ENCODE measurements at regions not wholly inside any gene's neighbourhood (a gene's known extent, or its start where the extent isn't known, plus 50 kb on each side); places are given as distances from the start of the nearest gene placed in this dataset.

GRCh38 chr15:70431854-70432253 lies 331.5 kb downstream of the UACA start:
- H3K4me1 ChIP-seq (ENCODE audit: control insufficient read depth, insufficient read depth, low read length) = peaks cover 24% of the 10 kb centered on the region
- ATAC-seq (no peak), FAIRE-seq (no peak), DNase-seq (ENCODE audit: low read depth, low spot score) (no peak)
- H3K4me3 ChIP-seq = no peak overlapping the region
- TF ChIP-seq POLR2A (IDR thresholded peaks at IDR 0.05; ENCODE audit: low read depth, low read length) = no peak
- no peak for TF ChIP-seq TARDBP (IDR thresholded peaks at IDR 0.05; ENCODE audit: borderline replicate concordance)
- no peak for TF ChIP-seq ZBTB33 (IDR thresholded peaks at IDR 0.05)
- TF ChIP-seq MEF2A (IDR thresholded peaks at IDR 0.05; ENCODE audit: insufficient read depth, low read depth, low read length) = no peak
- TF ChIP-seq JUND (IDR thresholded peaks at IDR 0.05; ENCODE audit: low read depth, low read length) = no peak
- ChIA-PET POLR2A (no interaction called here), SMC1A (ENCODE audit: uncharacterized antibody, unreplicated experiment) (no interaction called here), CTCF (interaction anchor here (0.5 kb wide), 1 partner anchor 149 kb away, joined by 3 read pairs; no protein-coding TSS in a partner anchor), RAD21 (ENCODE audit: unreplicated experiment) (interaction anchor here (1.2 kb wide), 1 partner anchor 956 kb away, joined by 3 read pairs; no protein-coding TSS in a partner anchor)
- H3K9me3 ChIP-seq (replicated peaks; ENCODE audit: control insufficient read depth, insufficient read depth, low read length) = peaks cover 2% of the 10 kb centered on the region; the same call in 1 of the 3 replicates
- no peaks in the 10 kb centered on the region for H3K79me2 ChIP-seq (ENCODE audit: control insufficient read depth, insufficient read depth, low read length)
- no peak overlapping the region for H3K9ac ChIP-seq (ENCODE audit: control insufficient read depth, insufficient read depth, low read length)
- no peaks in the 10 kb centered on the region for H4K20me1 ChIP-seq (ENCODE audit: control insufficient read depth, insufficient read depth)
- in situ Hi-C loops (cut with MboI) (no loop called here), intact Hi-C loops (cut with micrococcal nuclease; ENCODE audit: unreplicated experiment) (no loop called here)
- H3K27ac ChIP-seq (ENCODE audit: control insufficient read depth, insufficient read depth) = no peak overlapping the region
- no peak overlapping the region for H3K4me2 ChIP-seq (ENCODE audit: control insufficient read depth, insufficient read depth)
- no peaks in the 10 kb centered on the region for H3K27me3 ChIP-seq (replicated peaks in 1 of 2; ENCODE audit: control insufficient read depth in 2 of 2, insufficient read depth in 2 of 2, low read length in 1 of 2)
- WGBS (ENCODE audit: insufficient coverage, insufficient replicate concordance, low lambda C conversion rate, missing lambda C conversion rate) = 29% methylated on average over 3 of the region's 4 CpGs
- no peaks in the 10 kb centered on the region for H3K36me3 ChIP-seq (ENCODE audit: control insufficient read depth in 2 of 2, insufficient read depth in 2 of 2, low read length in 1 of 2)
- BruUV-seq (replicated peaks) = no TSS peak
- no peak overlapping the region for H2AFZ ChIP-seq (ENCODE audit: control insufficient read depth, low read depth, low read length)

GRCh38 chr15:70430069-70430468 lies 332.4 kb upstream of the TLE3 start:
- 0% methylated on average over 1 of the region's 1 CpG for WGBS (ENCODE audit: insufficient coverage, insufficient replicate concordance, low lambda C conversion rate, missing lambda C conversion rate)
- Histone ChIP-seq H3K4me3 (no peak overlapping the region), H3K9ac (ENCODE audit: control insufficient read depth, insufficient read depth, low read length) (no peak overlapping the region), H3K4me2 (ENCODE audit: control insufficient read depth, insufficient read depth) (no peak overlapping the region), H3K27ac (ENCODE audit: control insufficient read depth, insufficient read depth) (no peak overlapping the region), H3K27me3 (replicated peaks in 1 of 2; ENCODE audit: control insufficient read depth in 2 of 2, insufficient read depth in 2 of 2, low read length in 1 of 2) (no peaks in the 10 kb centered on the region), H2AFZ (ENCODE audit: control insufficient read depth, low read depth, low read length) (no peak overlapping the region), H3K9me3 (replicated peaks; ENCODE audit: control insufficient read depth, insufficient read depth, low read length) (peaks cover 2% of the 10 kb centered on the region; the same call in 1 of the 3 replicates), H4K20me1 (ENCODE audit: control insufficient read depth, insufficient read depth) (no peaks in the 10 kb centered on the region), H3K79me2 (ENCODE audit: control insufficient read depth, insufficient read depth, low read length) (no peaks in the 10 kb centered on the region), H3K36me3 (ENCODE audit: control insufficient read depth in 2 of 2, insufficient read depth in 2 of 2, low read length in 1 of 2) (no peaks in the 10 kb centered on the region), H3K4me1 (ENCODE audit: control insufficient read depth, insufficient read depth, low read length) (peaks cover 6% of the 10 kb centered on the region)
- ATAC-seq = no peak
- ChIA-PET CTCF (no interaction called here), POLR2A (no interaction called here), SMC1A (ENCODE audit: uncharacterized antibody, unreplicated experiment) (no interaction called here), RAD21 (ENCODE audit: unreplicated experiment) (no interaction called here)
- intact Hi-C loops (cut with micrococcal nuclease; ENCODE audit: unreplicated experiment) (no loop called here), in situ Hi-C loops (cut with MboI) (no loop called here)
- BruUV-seq (replicated peaks) = no TSS peak
- FAIRE-seq = no peak
- no peak for DNase-seq (ENCODE audit: low read depth, low spot score)
- no peak for TF ChIP-seq KAT2A (conservative IDR thresholded peaks at IDR 0.05; ENCODE audit: control insufficient read depth, low read depth, low read length)
- TF ChIP-seq PKNOX1 (IDR thresholded peaks at IDR 0.05) = no peak
- TF ChIP-seq CHD1 (IDR thresholded peaks at IDR 0.05; ENCODE audit: low read depth, low read length) = no peak
- no peak for TF ChIP-seq STAT1 (conservative IDR thresholded peaks at IDR 0.05)
- TF ChIP-seq SMAD5 (IDR thresholded peaks at IDR 0.05; ENCODE audit: low read depth) = no peak
